Activated B cell treated with CpG ODN at 0.5 μM for 24 hours (primary cell): ENCODE measurements at regions not wholly inside any gene's neighbourhood (a gene's known extent, or its start where the extent isn't known, plus 50 kb on each side); places are given as distances from the start of the nearest gene placed in this dataset.

Experiments
- ATAC-seq: fragments of 200-7000 bp; cut with Tn5 transposase; one replicate; pipeline ENCODE4 v1.10.0; 2021; ENCODE audit warnings: low read depth, mild to moderate bottlenecking, moderate library complexity
- CTCF ChIA-PET: fragments of 350-600 bp; sonication (Branson Sonifier 250); formaldehyde crosslinking; loops from one replicate; lab custom pipeline; 2021; ENCODE audit warnings: antibody characterized with exemption; lab: Charles Lee
- POLR2A ChIA-PET: fragments of 350-600 bp; sonication (Branson Sonifier 250); formaldehyde crosslinking; loops from one replicate; lab custom pipeline; 2021; ENCODE audit warnings: antibody characterized with exemption; lab: Charles Lee
- DNase-seq: peaks from one replicate; pipeline ENCODE4 v3.0.0; 2022
- H3K27ac Mint-ChIP-seq: one replicate; pipeline ENCODE4 v1.8.0; 2020; ENCODE audit warnings: mixed read lengths
- H3K27me3 Mint-ChIP-seq: one replicate; pipeline ENCODE4 v1.8.0; 2021; ENCODE audit warnings: mixed read lengths
- H3K36me3 Mint-ChIP-seq: one replicate; pipeline ENCODE4 v1.8.0; 2021; ENCODE audit warnings: low read depth, mixed read lengths
- H3K4me1 Mint-ChIP-seq: one replicate; pipeline ENCODE4 v1.8.0; 2021; ENCODE audit warnings: mixed read lengths
- H3K4me3 Mint-ChIP-seq: one replicate; pipeline ENCODE4 v1.8.0; 2020; ENCODE audit warnings: mild to moderate bottlenecking, mixed read lengths
- H3K9me3 Mint-ChIP-seq: one replicate; pipeline ENCODE4 v1.8.0; 2020; ENCODE audit warnings: mixed read lengths
- intact Hi-C: fragments of 100-400 bp; cut with micrococcal nuclease; formaldehyde crosslinking; loops from one replicate; pipeline ENCODE4 v1.15.1; 2024
- TF ChIP-seq, protein P1 (sequence below): fragments of 200-600 bp; IDR thresholded peaks from one replicate; pipeline ENCODE4 v1.8.0; 2022; ENCODE audit warnings: antibody characterized with exemption, mild to moderate bottlenecking

DNA sequence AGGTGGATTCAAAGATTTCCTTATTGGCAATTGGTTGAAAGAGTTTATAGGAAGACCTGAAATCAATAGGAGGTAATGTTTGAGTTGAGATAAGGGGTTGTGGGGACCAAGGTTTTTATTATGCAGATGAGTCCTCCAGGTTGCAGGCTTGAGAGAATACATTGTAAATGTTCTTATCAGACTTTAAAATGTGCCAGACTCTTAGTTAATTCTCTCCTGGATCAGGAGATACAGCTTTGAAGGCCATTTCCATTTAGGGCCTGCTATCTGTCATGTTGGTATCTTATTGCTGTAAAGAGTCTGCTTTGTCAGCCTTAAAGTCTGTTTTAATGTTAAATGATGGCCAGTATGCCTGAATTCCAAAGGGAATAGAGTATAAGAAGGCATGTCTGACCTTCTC is 61.8 kb upstream of the CALCR start:
- H3K36me3 Mint-ChIP-seq = no peaks in the 10 kb centered on the region
- no peak for ATAC-seq
- H3K9me3 Mint-ChIP-seq = peaks cover 2% of the 10 kb centered on the region
- DNase-seq = no peak
- H3K4me3 Mint-ChIP-seq = no peak overlapping the region
- peaks cover 12% of the 10 kb centered on the region for H3K27me3 Mint-ChIP-seq
- H3K27ac Mint-ChIP-seq = no peak overlapping the region
- no peaks in the 10 kb centered on the region for H3K4me1 Mint-ChIP-seq
- intact Hi-C loops = no loop called here
- TF ChIP-seq, protein P1, sequence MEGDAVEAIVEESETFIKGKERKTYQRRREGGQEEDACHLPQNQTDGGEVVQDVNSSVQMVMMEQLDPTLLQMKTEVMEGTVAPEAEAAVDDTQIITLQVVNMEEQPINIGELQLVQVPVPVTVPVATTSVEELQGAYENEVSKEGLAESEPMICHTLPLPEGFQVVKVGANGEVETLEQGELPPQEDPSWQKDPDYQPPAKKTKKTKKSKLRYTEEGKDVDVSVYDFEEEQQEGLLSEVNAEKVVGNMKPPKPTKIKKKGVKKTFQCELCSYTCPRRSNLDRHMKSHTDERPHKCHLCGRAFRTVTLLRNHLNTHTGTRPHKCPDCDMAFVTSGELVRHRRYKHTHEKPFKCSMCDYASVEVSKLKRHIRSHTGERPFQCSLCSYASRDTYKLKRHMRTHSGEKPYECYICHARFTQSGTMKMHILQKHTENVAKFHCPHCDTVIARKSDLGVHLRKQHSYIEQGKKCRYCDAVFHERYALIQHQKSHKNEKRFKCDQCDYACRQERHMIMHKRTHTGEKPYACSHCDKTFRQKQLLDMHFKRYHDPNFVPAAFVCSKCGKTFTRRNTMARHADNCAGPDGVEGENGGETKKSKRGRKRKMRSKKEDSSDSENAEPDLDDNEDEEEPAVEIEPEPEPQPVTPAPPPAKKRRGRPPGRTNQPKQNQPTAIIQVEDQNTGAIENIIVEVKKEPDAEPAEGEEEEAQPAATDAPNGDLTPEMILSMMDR = no peak
- ChIA-PET POLR2A (no interaction called here), CTCF (no interaction called here)

DNA sequence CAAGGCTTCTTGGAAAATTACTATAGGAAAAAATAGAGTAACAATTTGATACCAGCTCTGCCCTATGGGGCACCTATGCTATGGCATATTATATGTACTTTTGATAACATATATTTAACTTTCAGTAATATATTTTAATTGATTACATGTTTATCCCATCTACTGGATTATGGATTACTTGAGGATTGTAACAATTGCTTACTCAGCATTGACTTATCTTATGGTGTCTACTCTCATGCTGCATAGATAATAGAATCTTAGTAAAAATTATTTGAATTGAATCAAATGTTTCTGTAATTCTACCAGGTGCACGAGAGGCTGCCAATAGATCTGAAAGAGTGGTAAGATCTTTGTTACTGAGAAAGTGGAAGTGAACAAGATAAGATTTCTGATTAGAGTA is 57.8 kb upstream of the CALCR start:
- ATAC-seq = no peak
- CTCF ChIA-PET = interaction anchor here (1.0 kb wide), 1 partner anchor 11 kb away, joined by 3 read pairs; no protein-coding TSS in a partner anchor
- DNase-seq = no peak
- H3K27ac Mint-ChIP-seq = no peak overlapping the region
- H3K27me3 Mint-ChIP-seq = peaks cover 14% of the 10 kb centered on the region
- H3K9me3 Mint-ChIP-seq = peaks cover 2% of the 10 kb centered on the region
- POLR2A ChIA-PET = no interaction called here
- H3K36me3 Mint-ChIP-seq = no peaks in the 10 kb centered on the region
- TF ChIP-seq, protein P1 = no peak
- H3K4me3 Mint-ChIP-seq = no peak overlapping the region
- H3K4me1 Mint-ChIP-seq = no peaks in the 10 kb centered on the region
- intact Hi-C loops = no loop called here

DNA sequence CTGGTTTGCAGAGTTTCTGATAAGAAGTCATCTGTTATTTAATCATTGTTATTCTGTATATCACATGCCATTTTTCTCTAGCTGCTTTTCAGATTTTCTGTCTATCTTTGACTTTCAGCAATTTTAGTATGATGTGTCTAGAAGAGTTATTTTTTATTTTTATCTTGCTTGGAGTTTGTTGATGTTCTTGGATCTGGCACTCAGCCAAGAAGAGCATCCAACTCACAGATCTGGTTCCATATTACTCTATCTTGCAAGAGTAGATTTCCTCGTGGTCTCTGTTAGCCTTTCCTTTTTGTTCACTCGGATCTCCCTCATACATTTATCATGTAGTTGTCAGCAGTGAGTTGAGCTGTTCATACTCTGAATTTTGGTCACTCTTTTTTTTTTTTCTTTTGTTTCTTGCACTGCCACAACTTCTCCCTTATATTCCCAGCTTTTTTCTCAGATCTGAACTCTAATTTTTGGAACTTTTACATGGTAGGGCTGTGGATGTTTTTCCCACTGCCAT is 54.8 kb upstream of the CALCR start:
- peaks cover 8% of the 10 kb centered on the region for H3K27me3 Mint-ChIP-seq
- ChIA-PET POLR2A (no interaction called here), CTCF (no interaction called here)
- no peak overlapping the region for H3K4me3 Mint-ChIP-seq
- ATAC-seq = no peak
- H3K4me1 Mint-ChIP-seq = no peaks in the 10 kb centered on the region
- TF ChIP-seq, protein P1 = no peak
- no peaks in the 10 kb centered on the region for H3K36me3 Mint-ChIP-seq
- DNase-seq = no peak
- no peak overlapping the region for H3K27ac Mint-ChIP-seq
- intact Hi-C loops = loop anchor here (10.0 kb wide), 2 partner anchors 595 to 645 kb away; no protein-coding TSS in a partner anchor
- H3K9me3 Mint-ChIP-seq = no peaks in the 10 kb centered on the region

DNA sequence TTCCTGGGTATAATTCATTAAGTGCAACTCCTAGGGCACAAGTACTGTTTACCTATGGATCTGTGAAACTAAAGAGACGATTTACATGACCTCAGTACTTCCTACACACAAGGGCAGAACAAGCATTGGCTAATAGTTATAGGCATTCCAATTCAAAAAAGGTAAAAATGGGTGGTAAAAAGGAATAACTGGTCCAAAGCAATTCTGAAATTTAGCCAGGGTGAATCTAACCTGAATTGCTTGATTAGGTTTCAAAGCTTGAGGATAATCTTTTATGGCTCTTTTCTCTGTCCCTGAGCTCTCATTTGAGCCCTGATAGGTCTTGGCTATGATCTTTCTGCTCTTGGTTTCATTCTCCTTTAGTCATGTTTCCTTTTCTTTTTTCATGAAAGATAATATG is 52.3 kb upstream of the CALCR start:
- Mint-ChIP-seq H3K36me3 (no peaks in the 10 kb centered on the region), H3K27me3 (peaks cover 2% of the 10 kb centered on the region), H3K4me1 (no peaks in the 10 kb centered on the region), H3K9me3 (no peaks in the 10 kb centered on the region), H3K27ac (no peak overlapping the region), H3K4me3 (no peak overlapping the region)
- intact Hi-C loops = loop anchor here (10.0 kb wide), 2 partner anchors 598 to 648 kb away; no protein-coding TSS in a partner anchor
- CTCF ChIA-PET = no interaction called here
- POLR2A ChIA-PET = no interaction called here
- DNase-seq (no peak), ATAC-seq (no peak)
- TF ChIP-seq, protein P1 = no peak
